ENCODE measurements at regions not wholly inside any gene's neighbourhood (a gene's known extent, or its start where the extent isn't known, plus 50 kb on each side); places are given as distances from the start of the nearest gene placed in this dataset.

DNA sequence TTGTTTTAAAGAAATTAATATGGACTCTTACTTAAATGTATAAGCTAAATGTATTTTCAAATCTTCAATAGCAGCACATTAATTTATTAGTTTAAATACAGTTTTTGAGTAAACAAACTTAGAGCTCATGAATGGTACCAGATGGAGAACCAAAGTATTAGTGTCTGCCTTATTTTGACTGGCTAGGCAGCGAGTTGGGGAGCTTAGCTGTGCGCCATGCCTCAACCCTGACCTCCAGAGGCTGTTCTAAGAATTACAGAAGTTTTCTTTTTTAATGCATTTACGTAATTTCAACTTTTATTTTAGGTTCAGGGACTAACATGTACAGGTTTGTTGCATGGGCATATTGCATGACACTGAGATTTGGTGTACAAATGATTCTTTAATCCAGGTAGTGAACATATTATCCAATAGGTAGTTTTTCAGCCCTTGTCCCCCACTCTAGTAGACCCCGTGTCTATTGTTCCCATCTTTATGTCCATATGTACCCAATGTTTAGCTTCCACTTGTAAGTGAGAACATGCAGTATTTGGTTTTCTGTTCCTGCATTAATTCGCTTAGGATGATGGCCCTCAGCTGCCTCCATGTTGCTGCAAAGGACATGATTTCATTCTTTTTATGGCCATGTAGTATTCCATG lies 166.8 kb downstream of the IQUB start:
- no peak overlapping the region for H3K4me3 ChIP-seq (ENCODE audit: low read depth, poor library complexity, severe bottlenecking)
- TF ChIP-seq, protein P1, sequence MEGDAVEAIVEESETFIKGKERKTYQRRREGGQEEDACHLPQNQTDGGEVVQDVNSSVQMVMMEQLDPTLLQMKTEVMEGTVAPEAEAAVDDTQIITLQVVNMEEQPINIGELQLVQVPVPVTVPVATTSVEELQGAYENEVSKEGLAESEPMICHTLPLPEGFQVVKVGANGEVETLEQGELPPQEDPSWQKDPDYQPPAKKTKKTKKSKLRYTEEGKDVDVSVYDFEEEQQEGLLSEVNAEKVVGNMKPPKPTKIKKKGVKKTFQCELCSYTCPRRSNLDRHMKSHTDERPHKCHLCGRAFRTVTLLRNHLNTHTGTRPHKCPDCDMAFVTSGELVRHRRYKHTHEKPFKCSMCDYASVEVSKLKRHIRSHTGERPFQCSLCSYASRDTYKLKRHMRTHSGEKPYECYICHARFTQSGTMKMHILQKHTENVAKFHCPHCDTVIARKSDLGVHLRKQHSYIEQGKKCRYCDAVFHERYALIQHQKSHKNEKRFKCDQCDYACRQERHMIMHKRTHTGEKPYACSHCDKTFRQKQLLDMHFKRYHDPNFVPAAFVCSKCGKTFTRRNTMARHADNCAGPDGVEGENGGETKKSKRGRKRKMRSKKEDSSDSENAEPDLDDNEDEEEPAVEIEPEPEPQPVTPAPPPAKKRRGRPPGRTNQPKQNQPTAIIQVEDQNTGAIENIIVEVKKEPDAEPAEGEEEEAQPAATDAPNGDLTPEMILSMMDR (IDR thresholded peaks at IDR 0.05): no peak
- no peak for TF ChIP-seq POLR2A (IDR thresholded peaks at IDR 0.05)
- WGBS, 2 donors: 51% methylated on average over 5 of the region's 5 CpGs
- intact Hi-C loops (cut with DNase I; ENCODE audit: low total_unique reads): no loop called here
- DNase-seq (ENCODE audit: low spot score in 2 of 2): no peak

DNA sequence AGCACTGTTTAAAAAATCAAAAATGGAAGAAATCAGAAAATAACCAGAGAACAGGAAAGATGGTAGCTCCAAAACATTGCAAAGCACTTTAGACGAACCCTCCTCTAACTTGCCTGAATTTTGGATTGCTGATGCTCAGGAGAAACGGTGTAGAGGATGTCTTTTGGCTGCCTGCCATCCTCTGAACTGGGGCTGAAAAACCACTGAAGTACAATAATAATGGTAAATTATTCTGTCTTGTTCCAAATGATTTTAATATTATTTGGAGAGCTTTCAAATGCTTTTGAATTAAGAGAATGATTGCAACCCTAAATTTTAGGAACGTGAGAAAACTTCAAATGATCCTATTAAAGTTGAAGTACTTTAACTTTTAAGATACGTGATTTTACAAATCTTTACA lies 167.3 kb upstream of the SLC13A1 start:
- TF ChIP-seq, protein P1 (IDR thresholded peaks at IDR 0.05): no peak
- TF ChIP-seq POLR2A (IDR thresholded peaks at IDR 0.05): no peak
- H3K4me3 ChIP-seq (ENCODE audit: low read depth, poor library complexity, severe bottlenecking): no peak overlapping the region
- intact Hi-C loops (cut with DNase I; ENCODE audit: low total_unique reads): no loop called here
- no peak for DNase-seq (ENCODE audit: low spot score in 2 of 2)
- WGBS, 2 donors: 39% methylated on average over 4 of the region's 4 CpGs

GRCh38 chr7:123366626-123367025 lies 166.9 kb upstream of the SLC13A1 start:
- intact Hi-C loops (cut with DNase I; ENCODE audit: low total_unique reads): no loop called here
- no peak for TF ChIP-seq POLR2A (IDR thresholded peaks at IDR 0.05)
- TF ChIP-seq, protein P1 (IDR thresholded peaks at IDR 0.05): no peak
- H3K4me3 ChIP-seq (ENCODE audit: low read depth, poor library complexity, severe bottlenecking): no peak overlapping the region
- no peak for DNase-seq (ENCODE audit: low spot score in 2 of 2)

GRCh38 chr7:123360631-123361030 lies 160.9 kb upstream of the SLC13A1 start:
- 47 to 48% methylated on average over 2 of the region's 2 CpGs for WGBS, 2 donors
- no peak for TF ChIP-seq POLR2A (IDR thresholded peaks at IDR 0.05)
- TF ChIP-seq, protein P1 (IDR thresholded peaks at IDR 0.05): no peak
- no peak for DNase-seq (ENCODE audit: low spot score in 2 of 2)
- intact Hi-C loops (cut with DNase I; ENCODE audit: low total_unique reads): no loop called here
- no peak overlapping the region for H3K4me3 ChIP-seq (ENCODE audit: low read depth, poor library complexity, severe bottlenecking)

- intact Hi-C loops (cut with DNase I; ENCODE audit: low total_unique reads): no loop called here
- DNase-seq (ENCODE audit: low spot score in 2 of 2): no peak
- H3K4me3 ChIP-seq (ENCODE audit: low read depth, poor library complexity, severe bottlenecking): no peak overlapping the region
- 64 to 67% methylated on average over 5 of the region's 5 CpGs for WGBS, 2 donors
- TF ChIP-seq, protein P1 (IDR thresholded peaks at IDR 0.05): no peak
- TF ChIP-seq POLR2A (IDR thresholded peaks at IDR 0.05): no peak
Observed at GRCh38 chr7:123355576-123356190, 155.9 kb upstream of the SLC13A1 start.

- H3K4me3 ChIP-seq (ENCODE audit: low read depth, poor library complexity, severe bottlenecking): no peak overlapping the region
- TF ChIP-seq POLR2A (IDR thresholded peaks at IDR 0.05): no peak
- TF ChIP-seq, protein P1 (IDR thresholded peaks at IDR 0.05): no peak
- no peak for DNase-seq (ENCODE audit: low spot score in 2 of 2)
- 77 to 80% methylated on average over 2 of the region's 2 CpGs for WGBS, 2 donors
- intact Hi-C loops (cut with DNase I; ENCODE audit: low total_unique reads): no loop called here
Observed at GRCh38 chr7:123352973-123353372, 153.2 kb upstream of the SLC13A1 start.
